HFFc6 (cell line): ENCODE measurements at regions not wholly inside any gene's neighbourhood (a gene's known extent, or its start where the extent isn't known, plus 50 kb on each side); places are given as distances from the start of the nearest gene placed in this dataset.

Experiments used
- DNase-seq: peaks from one replicate; pipeline ENCODE4 v3.0.0-alpha.2; 2018
- H3K27ac Mint-ChIP-seq: 2 replicates; pipeline ENCODE4 v1.8.0; 2020; ENCODE audit warnings: mild to moderate bottlenecking, mixed read lengths
- H3K27me3 Mint-ChIP-seq: 2 replicates; pipeline ENCODE4 v1.8.0; 2021; ENCODE audit warnings: mild to moderate bottlenecking, moderate library complexity, mixed read lengths; ENCODE audit not compliant: insufficient read depth
- H3K36me3 Mint-ChIP-seq: 2 replicates; pipeline ENCODE4 v1.8.0; 2021; ENCODE audit warnings: low read depth, mixed read lengths
- H3K4me1 Mint-ChIP-seq: 2 replicates; pipeline ENCODE4 v1.8.0; 2020; ENCODE audit warnings: low read depth, mixed read lengths
- H3K4me3 Mint-ChIP-seq: 2 replicates; pipeline ENCODE4 v1.8.0; 2020; ENCODE audit warnings: mild to moderate bottlenecking, moderate library complexity, mixed read lengths
- H3K9me3 Mint-ChIP-seq: 2 replicates; pipeline ENCODE4 v1.8.0; 2020; ENCODE audit warnings: mild to moderate bottlenecking, mixed read lengths
- CTCF ChIP-seq: fragments of 200-600 bp; sonication (generic); IDR thresholded peaks from 2 replicates; pipeline ENCODE4 v1.5.0; 2021; ENCODE audit warnings: antibody characterized with exemption, mild to moderate bottlenecking

- Mint-ChIP-seq H3K36me3 (no peaks in the 10 kb centered on the region), H3K27ac (no peak overlapping the region), H3K4me3 (no peak overlapping the region), H3K9me3 (no peaks in the 10 kb centered on the region), H3K27me3 (peaks cover 3% of the 10 kb centered on the region), H3K4me1 (no peaks in the 10 kb centered on the region)
- no peak for DNase-seq
- no peak for TF ChIP-seq CTCF
These were observed 496.1 kb downstream of the TSN start for GRCh38 chr2:122251566-122251965.

GRCh38 chr2:122255924-122256323 lies 500.5 kb downstream of the TSN start:
- Mint-ChIP-seq H3K9me3 (no peaks in the 10 kb centered on the region), H3K4me1 (no peaks in the 10 kb centered on the region), H3K27ac (no peak overlapping the region), H3K4me3 (no peak overlapping the region), H3K36me3 (no peaks in the 10 kb centered on the region), H3K27me3 (peaks cover 2% of the 10 kb centered on the region; the same call in 1 of the 2 replicates)
- TF ChIP-seq CTCF = no peak
- no peak for DNase-seq

- Mint-ChIP-seq H3K36me3 (no peaks in the 10 kb centered on the region), H3K27me3 (no peaks in the 10 kb centered on the region), H3K4me1 (no peaks in the 10 kb centered on the region), H3K9me3 (no peaks in the 10 kb centered on the region), H3K4me3 (no peak overlapping the region), H3K27ac (no peak overlapping the region)
- no peak for TF ChIP-seq CTCF
- DNase-seq = no peak
These were observed 506.5 kb downstream of the TSN start for GRCh38 chr2:122261911-122262310.

- no peak overlapping the region for H3K4me3 Mint-ChIP-seq
- H3K27me3 Mint-ChIP-seq = no peaks in the 10 kb centered on the region
- H3K36me3 Mint-ChIP-seq = no peaks in the 10 kb centered on the region
- TF ChIP-seq CTCF = no peak
- no peaks in the 10 kb centered on the region for H3K4me1 Mint-ChIP-seq
- no peak overlapping the region for H3K27ac Mint-ChIP-seq
- H3K9me3 Mint-ChIP-seq = no peaks in the 10 kb centered on the region
- no peak for DNase-seq
These were observed 508.3 kb downstream of the TSN start for GRCh38 chr2:122263746-122264145.

GRCh38 chr2:122266636-122267035 lies 511.2 kb downstream of the TSN start:
- TF ChIP-seq CTCF = no peak
- no peak overlapping the region for H3K4me3 Mint-ChIP-seq
- no peaks in the 10 kb centered on the region for H3K27me3 Mint-ChIP-seq
- H3K27ac Mint-ChIP-seq = no peak overlapping the region
- H3K36me3 Mint-ChIP-seq = no peaks in the 10 kb centered on the region
- DNase-seq = no peak
- no peaks in the 10 kb centered on the region for H3K4me1 Mint-ChIP-seq
- H3K9me3 Mint-ChIP-seq = peaks cover 13% of the 10 kb centered on the region; the same call in 1 of the 2 replicates

GRCh38 chr2:122267947-122268346 lies 512.5 kb downstream of the TSN start:
- Mint-ChIP-seq H3K27ac (no peak overlapping the region), H3K4me3 (no peak overlapping the region), H3K9me3 (peaks cover 23% of the 10 kb centered on the region; the same call in 1 of the 2 replicates), H3K4me1 (no peaks in the 10 kb centered on the region), H3K36me3 (no peaks in the 10 kb centered on the region), H3K27me3 (no peaks in the 10 kb centered on the region)
- no peak for DNase-seq
- no peak for TF ChIP-seq CTCF
